GM12878 (cell line): ENCODE measurements at regions not wholly inside any gene's neighbourhood (a gene's known extent, or its start where the extent isn't known, plus 50 kb on each side); places are given as distances from the start of the nearest gene placed in this dataset.

Experiments
- POLR2A ChIP-seq: IDR thresholded peaks from 2 replicates; pipeline ENCODE4 v1.6.1; 2011; ENCODE audit warnings: low read depth, mild to moderate bottlenecking, low read length
- POLR2AphosphoS5 ChIP-seq: IDR thresholded peaks from 2 replicates; pipeline ENCODE4 v1.6.1; 2011; ENCODE audit warnings: mild to moderate bottlenecking, low read length, inconsistent platforms
- SIX5 ChIP-seq: IDR thresholded peaks from 2 replicates; pipeline ENCODE4 v1.6.1; 2011; ENCODE audit warnings: mild to moderate bottlenecking, low read depth, low read length, moderate library complexity; ENCODE audit not compliant: severe bottlenecking
- SP1 ChIP-seq: IDR thresholded peaks from one replicate; pipeline ENCODE4 v1.6.1; 2011; ENCODE audit warnings: low read depth, low read length
- TCF7 ChIP-seq: IDR thresholded peaks from 2 replicates; pipeline ENCODE4 v1.6.1; 2014; ENCODE audit warnings: antibody characterized with exemption, borderline replicate concordance
- ZZZ3 ChIP-seq: IDR thresholded peaks from 2 replicates; pipeline ENCODE4 v1.6.1; 2011; ENCODE audit warnings: low read depth; ENCODE audit not compliant: control insufficient read depth, insufficient read length
- TF ChIP-seq, protein P1 (sequence below), 3 experiments: IDR thresholded peaks in 2 of 3; conservative IDR thresholded peaks in 1 of 3; 2 replicates each; pipeline ENCODE4 v1.5.1; 2011; ENCODE audit warnings: low read depth in 3 of 3, low read length in 3 of 3, mild to moderate bottlenecking in 3 of 3, control low read depth in 2 of 3, moderate library complexity in 2 of 3, inconsistent platforms in 1 of 3, mixed read lengths in 1 of 3; ENCODE audit not compliant: control insufficient read depth in 2 of 3, insufficient read depth in 1 of 3; ENCODE audit errors: extremely low read depth in 1 of 3
- TF ChIP-seq, protein P2 (sequence below): fragments of 450-650 bp; IDR thresholded peaks from 2 replicates; pipeline ENCODE4 v1.6.1; 2017; ENCODE audit warnings: mild to moderate bottlenecking, moderate library complexity
- TF ChIP-seq, protein P3 (sequence below): IDR thresholded peaks from 2 replicates; pipeline ENCODE4 v1.6.1; 2012; ENCODE audit warnings: low read depth, low read length, improper control_type of control experiment
- TF ChIP-seq, protein P4 (sequence below): fragments of 450-650 bp; IDR thresholded peaks from 2 replicates; pipeline ENCODE4 v1.6.1; 2017; ENCODE audit warnings: mild to moderate bottlenecking, moderate library complexity

DNA sequence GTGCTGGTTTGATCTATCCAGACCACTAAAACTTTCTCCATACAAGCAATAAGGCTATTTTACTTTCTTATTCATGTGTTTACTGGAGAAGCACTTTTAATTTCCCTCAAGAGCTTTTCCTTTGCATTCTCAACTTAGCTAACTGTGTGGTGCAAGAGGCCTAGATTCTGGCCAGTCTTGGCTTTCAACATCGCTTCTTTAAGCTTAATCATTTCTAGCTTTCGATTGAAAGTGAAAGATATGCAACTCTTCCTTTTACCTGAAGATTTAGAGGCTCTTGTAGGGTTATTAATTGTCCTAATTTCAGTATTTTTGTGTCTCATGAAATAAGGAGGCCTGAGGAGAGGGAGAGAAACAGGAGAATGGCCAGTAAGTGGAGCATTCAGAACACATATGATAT, 234.8 kb upstream of the GADL1 start:
- TF ChIP-seq, protein P1, sequence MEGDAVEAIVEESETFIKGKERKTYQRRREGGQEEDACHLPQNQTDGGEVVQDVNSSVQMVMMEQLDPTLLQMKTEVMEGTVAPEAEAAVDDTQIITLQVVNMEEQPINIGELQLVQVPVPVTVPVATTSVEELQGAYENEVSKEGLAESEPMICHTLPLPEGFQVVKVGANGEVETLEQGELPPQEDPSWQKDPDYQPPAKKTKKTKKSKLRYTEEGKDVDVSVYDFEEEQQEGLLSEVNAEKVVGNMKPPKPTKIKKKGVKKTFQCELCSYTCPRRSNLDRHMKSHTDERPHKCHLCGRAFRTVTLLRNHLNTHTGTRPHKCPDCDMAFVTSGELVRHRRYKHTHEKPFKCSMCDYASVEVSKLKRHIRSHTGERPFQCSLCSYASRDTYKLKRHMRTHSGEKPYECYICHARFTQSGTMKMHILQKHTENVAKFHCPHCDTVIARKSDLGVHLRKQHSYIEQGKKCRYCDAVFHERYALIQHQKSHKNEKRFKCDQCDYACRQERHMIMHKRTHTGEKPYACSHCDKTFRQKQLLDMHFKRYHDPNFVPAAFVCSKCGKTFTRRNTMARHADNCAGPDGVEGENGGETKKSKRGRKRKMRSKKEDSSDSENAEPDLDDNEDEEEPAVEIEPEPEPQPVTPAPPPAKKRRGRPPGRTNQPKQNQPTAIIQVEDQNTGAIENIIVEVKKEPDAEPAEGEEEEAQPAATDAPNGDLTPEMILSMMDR (IDR thresholded peaks at IDR 0.05 in 2 of 3, conservative IDR thresholded peaks at IDR 0.05 in 1 of 3; ENCODE audit: control insufficient read depth in 2 of 3, extremely low read depth in 1 of 3, insufficient read depth in 1 of 3, low read depth in 3 of 3, low read length in 3 of 3), result no peak; a peak in 1 of 6 replicates
- TF ChIP-seq, protein P2, sequence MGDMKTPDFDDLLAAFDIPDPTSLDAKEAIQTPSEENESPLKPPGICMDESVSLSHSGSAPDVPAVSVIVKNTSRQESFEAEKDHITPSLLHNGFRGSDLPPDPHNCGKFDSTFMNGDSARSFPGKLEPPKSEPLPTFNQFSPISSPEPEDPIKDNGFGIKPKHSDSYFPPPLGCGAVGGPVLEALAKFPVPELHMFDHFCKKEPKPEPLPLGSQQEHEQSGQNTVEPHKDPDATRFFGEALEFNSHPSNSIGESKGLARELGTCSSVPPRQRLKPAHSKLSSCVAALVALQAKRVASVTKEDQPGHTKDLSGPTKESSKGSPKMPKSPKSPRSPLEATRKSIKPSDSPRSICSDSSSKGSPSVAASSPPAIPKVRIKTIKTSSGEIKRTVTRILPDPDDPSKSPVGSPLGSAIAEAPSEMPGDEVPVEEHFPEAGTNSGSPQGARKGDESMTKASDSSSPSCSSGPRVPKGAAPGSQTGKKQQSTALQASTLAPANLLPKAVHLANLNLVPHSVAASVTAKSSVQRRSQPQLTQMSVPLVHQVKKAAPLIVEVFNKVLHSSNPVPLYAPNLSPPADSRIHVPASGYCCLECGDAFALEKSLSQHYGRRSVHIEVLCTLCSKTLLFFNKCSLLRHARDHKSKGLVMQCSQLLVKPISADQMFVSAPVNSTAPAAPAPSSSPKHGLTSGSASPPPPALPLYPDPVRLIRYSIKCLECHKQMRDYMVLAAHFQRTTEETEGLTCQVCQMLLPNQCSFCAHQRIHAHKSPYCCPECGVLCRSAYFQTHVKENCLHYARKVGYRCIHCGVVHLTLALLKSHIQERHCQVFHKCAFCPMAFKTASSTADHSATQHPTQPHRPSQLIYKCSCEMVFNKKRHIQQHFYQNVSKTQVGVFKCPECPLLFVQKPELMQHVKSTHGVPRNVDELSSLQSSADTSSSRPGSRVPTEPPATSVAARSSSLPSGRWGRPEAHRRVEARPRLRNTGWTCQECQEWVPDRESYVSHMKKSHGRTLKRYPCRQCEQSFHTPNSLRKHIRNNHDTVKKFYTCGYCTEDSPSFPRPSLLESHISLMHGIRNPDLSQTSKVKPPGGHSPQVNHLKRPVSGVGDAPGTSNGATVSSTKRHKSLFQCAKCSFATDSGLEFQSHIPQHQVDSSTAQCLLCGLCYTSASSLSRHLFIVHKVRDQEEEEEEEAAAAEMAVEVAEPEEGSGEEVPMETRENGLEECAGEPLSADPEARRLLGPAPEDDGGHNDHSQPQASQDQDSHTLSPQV, result no peak
- TF ChIP-seq POLR2A (no peak), SP1 (no peak), SIX5 (no peak), POLR2AphosphoS5 (no peak), ZZZ3 (no peak), TCF7 (no peak)
- TF ChIP-seq, protein P3, sequence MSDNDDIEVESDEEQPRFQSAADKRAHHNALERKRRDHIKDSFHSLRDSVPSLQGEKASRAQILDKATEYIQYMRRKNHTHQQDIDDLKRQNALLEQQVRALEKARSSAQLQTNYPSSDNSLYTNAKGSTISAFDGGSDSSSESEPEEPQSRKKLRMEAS, result no peak
- TF ChIP-seq, protein P4, sequence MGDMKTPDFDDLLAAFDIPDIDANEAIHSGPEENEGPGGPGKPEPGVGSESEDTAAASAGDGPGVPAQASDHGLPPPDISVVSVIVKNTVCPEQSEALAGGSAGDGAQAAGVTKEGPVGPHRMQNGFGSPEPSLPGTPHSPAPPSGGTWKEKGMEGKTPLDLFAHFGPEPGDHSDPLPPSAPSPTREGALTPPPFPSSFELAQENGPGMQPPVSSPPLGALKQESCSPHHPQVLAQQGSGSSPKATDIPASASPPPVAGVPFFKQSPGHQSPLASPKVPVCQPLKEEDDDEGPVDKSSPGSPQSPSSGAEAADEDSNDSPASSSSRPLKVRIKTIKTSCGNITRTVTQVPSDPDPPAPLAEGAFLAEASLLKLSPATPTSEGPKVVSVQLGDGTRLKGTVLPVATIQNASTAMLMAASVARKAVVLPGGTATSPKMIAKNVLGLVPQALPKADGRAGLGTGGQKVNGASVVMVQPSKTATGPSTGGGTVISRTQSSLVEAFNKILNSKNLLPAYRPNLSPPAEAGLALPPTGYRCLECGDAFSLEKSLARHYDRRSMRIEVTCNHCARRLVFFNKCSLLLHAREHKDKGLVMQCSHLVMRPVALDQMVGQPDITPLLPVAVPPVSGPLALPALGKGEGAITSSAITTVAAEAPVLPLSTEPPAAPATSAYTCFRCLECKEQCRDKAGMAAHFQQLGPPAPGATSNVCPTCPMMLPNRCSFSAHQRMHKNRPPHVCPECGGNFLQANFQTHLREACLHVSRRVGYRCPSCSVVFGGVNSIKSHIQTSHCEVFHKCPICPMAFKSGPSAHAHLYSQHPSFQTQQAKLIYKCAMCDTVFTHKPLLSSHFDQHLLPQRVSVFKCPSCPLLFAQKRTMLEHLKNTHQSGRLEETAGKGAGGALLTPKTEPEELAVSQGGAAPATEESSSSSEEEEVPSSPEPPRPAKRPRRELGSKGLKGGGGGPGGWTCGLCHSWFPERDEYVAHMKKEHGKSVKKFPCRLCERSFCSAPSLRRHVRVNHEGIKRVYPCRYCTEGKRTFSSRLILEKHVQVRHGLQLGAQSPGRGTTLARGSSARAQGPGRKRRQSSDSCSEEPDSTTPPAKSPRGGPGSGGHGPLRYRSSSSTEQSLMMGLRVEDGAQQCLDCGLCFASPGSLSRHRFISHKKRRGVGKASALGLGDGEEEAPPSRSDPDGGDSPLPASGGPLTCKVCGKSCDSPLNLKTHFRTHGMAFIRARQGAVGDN, result no peak
